MG63 (cell line): ENCODE measurements at regions not wholly inside any gene's neighbourhood (a gene's known extent, or its start where the extent isn't known, plus 50 kb on each side); places are given as distances from the start of the nearest gene placed in this dataset.

ENCODE experiments used
- DNase-seq: peaks from one replicate; pipeline ENCODE4 v3.0.0-alpha.2; 2020
- H3K27me3 ChIP-seq: fragments of 250-450 bp; sonication (Bioruptor Pico); 2 replicates; pipeline ENCODE4 v1.5.1; 2020; ENCODE audit warnings: mild to moderate bottlenecking, moderate library complexity
- H3K36me3 ChIP-seq: fragments of 250-450 bp; sonication (Bioruptor Pico); 2 replicates; pipeline ENCODE4 v1.5.1; 2020; ENCODE audit warnings: mild to moderate bottlenecking, moderate library complexity
- H3K4me3 ChIP-seq: fragments of 250-450 bp; sonication (Bioruptor Pico); 2 replicates; pipeline ENCODE4 v1.5.1; 2020; ENCODE audit warnings: mild to moderate bottlenecking, moderate library complexity
- H3K9me3 ChIP-seq: fragments of 250-450 bp; sonication (Bioruptor Pico); 2 replicates; pipeline ENCODE4 v1.5.1; 2020; ENCODE audit warnings: mild to moderate bottlenecking, moderate library complexity

GRCh38 chr11:81394311-81394710 lies 1339.4 kb downstream of the FAM181B start:
- Histone ChIP-seq H3K36me3 (no peaks in the 10 kb centered on the region), H3K27me3 (no peaks in the 10 kb centered on the region; the same call in 1 of the 2 replicates), H3K4me3 (no peak overlapping the region), H3K9me3 (no peaks in the 10 kb centered on the region)
- no peak for DNase-seq

GRCh38 chr11:81388326-81388725 lies 1345.3 kb downstream of the FAM181B start:
- H3K4me3 ChIP-seq: no peak overlapping the region
- H3K36me3 ChIP-seq: no peaks in the 10 kb centered on the region
- H3K27me3 ChIP-seq: no peaks in the 10 kb centered on the region; the same call in 1 of the 2 replicates
- H3K9me3 ChIP-seq: no peaks in the 10 kb centered on the region
- no peak for DNase-seq

- no peaks in the 10 kb centered on the region for H3K36me3 ChIP-seq
- no peak overlapping the region for H3K4me3 ChIP-seq
- no peak for DNase-seq
- no peaks in the 10 kb centered on the region for H3K9me3 ChIP-seq
- no peaks in the 10 kb centered on the region for H3K27me3 ChIP-seq
Measured at GRCh38 chr11:81380395-81380794, 1353.3 kb downstream of the FAM181B start.

- DNase-seq: no peak
- Histone ChIP-seq H3K9me3 (no peaks in the 10 kb centered on the region), H3K36me3 (no peaks in the 10 kb centered on the region)
Measured at GRCh38 chr11:81377418-81377817, 1356.2 kb downstream of the FAM181B start.

GRCh38 chr11:81373986-81374385 lies 1359.7 kb downstream of the FAM181B start:
- no peaks in the 10 kb centered on the region for H3K36me3 ChIP-seq
- no peaks in the 10 kb centered on the region for H3K9me3 ChIP-seq
- H3K4me3 ChIP-seq: no peak overlapping the region
- H3K27me3 ChIP-seq: no peaks in the 10 kb centered on the region
- no peak for DNase-seq

More at GRCh38 chr11:81377418-81377817, 1356.2 kb downstream of the FAM181B start:
- no peak overlapping the region for H3K4me3 ChIP-seq
- H3K27me3 ChIP-seq: no peaks in the 10 kb centered on the region

- DNase-seq: no peak
- Histone ChIP-seq H3K36me3 (no peaks in the 10 kb centered on the region), H3K9me3 (no peaks in the 10 kb centered on the region), H3K4me3 (no peak overlapping the region), H3K27me3 (no peaks in the 10 kb centered on the region)
Measured at GRCh38 chr11:81368192-81368591, 1365.5 kb downstream of the FAM181B start.

GRCh38 chr11:81365496-81365895 lies 1368.2 kb downstream of the FAM181B start:
- H3K9me3 ChIP-seq: no peaks in the 10 kb centered on the region
- H3K27me3 ChIP-seq: no peaks in the 10 kb centered on the region
- no peak overlapping the region for H3K4me3 ChIP-seq
- DNase-seq: no peak
- H3K36me3 ChIP-seq: no peaks in the 10 kb centered on the region

- H3K36me3 ChIP-seq: no peaks in the 10 kb centered on the region
- peak; percentile 26 for DNase-seq
- H3K9me3 ChIP-seq: no peaks in the 10 kb centered on the region
- H3K4me3 ChIP-seq: no peak overlapping the region
- H3K27me3 ChIP-seq: no peaks in the 10 kb centered on the region; the same call in 1 of the 2 replicates
Measured at GRCh38 chr11:81359476-81359875, 1374.2 kb downstream of the FAM181B start.

GRCh38 chr11:81345609-81346008 lies 1388.1 kb downstream of the FAM181B start:
- Histone ChIP-seq H3K27me3 (no peaks in the 10 kb centered on the region), H3K9me3 (no peaks in the 10 kb centered on the region), H3K4me3 (no peak overlapping the region), H3K36me3 (no peaks in the 10 kb centered on the region)
- no peak for DNase-seq

GRCh38 chr11:81342966-81343365 lies 1390.7 kb downstream of the FAM181B start:
- H3K27me3 ChIP-seq: no peaks in the 10 kb centered on the region
- H3K36me3 ChIP-seq: no peaks in the 10 kb centered on the region
- no peak for DNase-seq
- H3K4me3 ChIP-seq: no peak overlapping the region
- no peaks in the 10 kb centered on the region for H3K9me3 ChIP-seq

GRCh38 chr11:81340225-81340624 lies 1393.4 kb downstream of the FAM181B start:
- no peak for DNase-seq
- Histone ChIP-seq H3K36me3 (no peaks in the 10 kb centered on the region), H3K27me3 (no peaks in the 10 kb centered on the region), H3K4me3 (no peak overlapping the region), H3K9me3 (no peaks in the 10 kb centered on the region)

GRCh38 chr11:81339521-81339920 lies 1394.1 kb downstream of the FAM181B start:
- H3K36me3 ChIP-seq: no peaks in the 10 kb centered on the region
- no peak for DNase-seq
- H3K27me3 ChIP-seq: no peaks in the 10 kb centered on the region
- H3K4me3 ChIP-seq: no peak overlapping the region
- no peaks in the 10 kb centered on the region for H3K9me3 ChIP-seq

- no peak for DNase-seq
- H3K9me3 ChIP-seq: no peaks in the 10 kb centered on the region
- H3K4me3 ChIP-seq: no peak overlapping the region
- no peaks in the 10 kb centered on the region for H3K36me3 ChIP-seq
- H3K27me3 ChIP-seq: no peaks in the 10 kb centered on the region
Measured at GRCh38 chr11:81337756-81338155, 1395.9 kb downstream of the FAM181B start.

GRCh38 chr11:81332276-81332675 lies 1401.4 kb downstream of the FAM181B start:
- Histone ChIP-seq H3K27me3 (no peaks in the 10 kb centered on the region), H3K9me3 (no peaks in the 10 kb centered on the region), H3K4me3 (no peak overlapping the region), H3K36me3 (no peaks in the 10 kb centered on the region)
- DNase-seq: no peak

GRCh38 chr11:81331611-81332235 lies 1401.9 kb downstream of the FAM181B start:
- Histone ChIP-seq H3K4me3 (no peak overlapping the region), H3K27me3 (no peaks in the 10 kb centered on the region), H3K36me3 (no peaks in the 10 kb centered on the region), H3K9me3 (no peaks in the 10 kb centered on the region)
- no peak for DNase-seq

- no peaks in the 10 kb centered on the region for H3K27me3 ChIP-seq
- DNase-seq: no peak
- H3K4me3 ChIP-seq: no peak overlapping the region
- H3K9me3 ChIP-seq: no peaks in the 10 kb centered on the region
- no peaks in the 10 kb centered on the region for H3K36me3 ChIP-seq
Measured at GRCh38 chr11:81331088-81331487, 1402.6 kb downstream of the FAM181B start.

GRCh38 chr11:81303038-81303664 lies 1430.5 kb downstream of the FAM181B start:
- no peaks in the 10 kb centered on the region for H3K27me3 ChIP-seq
- no peak for DNase-seq
- H3K4me3 ChIP-seq: no peak overlapping the region
- no peaks in the 10 kb centered on the region for H3K36me3 ChIP-seq
- no peaks in the 10 kb centered on the region for H3K9me3 ChIP-seq

- no peaks in the 10 kb centered on the region for H3K9me3 ChIP-seq
- no peaks in the 10 kb centered on the region for H3K27me3 ChIP-seq
- DNase-seq: no peak
- H3K4me3 ChIP-seq: no peak overlapping the region
- H3K36me3 ChIP-seq: no peaks in the 10 kb centered on the region
Measured at GRCh38 chr11:81301166-81301830, 1432.4 kb downstream of the FAM181B start.
